GM12878 (cell line): ENCODE measurements at regions not wholly inside any gene's neighbourhood (a gene's known extent, or its start where the extent isn't known, plus 50 kb on each side); places are given as distances from the start of the nearest gene placed in this dataset.

Experiments used
- ATAC-seq: fragments of 200-7000 bp; cut with Tn5 transposase; 3 replicates; pipeline ENCODE4 v1.9.1; 2020; ENCODE audit warnings: mild to moderate bottlenecking, moderate library complexity
- BruUV-seq: library from RNA; stranded (reverse); fragments of 400-500 nt; replicated peaks from 2 replicates; lab custom pipeline; 2021; lab: Mats Ljungman, UMichigan
- CTCF ChIA-PET: fragments of 300-600 bp; sonication (Branson Sonifier 250); formaldehyde crosslinking; extraction: SDS; loops from one replicate; lab custom pipeline; 2021; ENCODE audit warnings: inconsistent platforms; lab: Yijun Ruan, JAX
- POLR2A ChIA-PET: fragments of 350-600 bp; formaldehyde crosslinking; extraction: SDS; loops from one replicate; lab custom pipeline; 2021; ENCODE audit warnings: inconsistent platforms; lab: Charles Lee
- RAD21 ChIA-PET: fragments of 300-600 bp; sonication (Branson Sonifier 250); formaldehyde crosslinking; loops from one replicate; lab custom pipeline; 2023; ENCODE audit warnings: antibody characterized with exemption; ENCODE audit not compliant: unreplicated experiment; lab: Charles Lee
- SMC1A ChIA-PET: fragments of 300-600 bp; sonication (Branson Sonifier 250); formaldehyde crosslinking; loops from one replicate; lab custom pipeline; 2023; ENCODE audit not compliant: unreplicated experiment, uncharacterized antibody; lab: Charles Lee
- DNase-seq: peaks from one replicate; pipeline ENCODE4 v3.0.0-alpha.2; 2011; ENCODE audit warnings: low read depth, low spot score
- FAIRE-seq: peaks from 3 replicates; lab custom pipeline; 2011; peaks lifted over from hg19 to GRCh38; lab: Jason Lieb, UNC
- H2AFZ ChIP-seq: 2 replicates; pipeline ENCODE4 v1.6.0; 2011; ENCODE audit warnings: low read depth, low read length, control low read depth; ENCODE audit not compliant: control insufficient read depth
- H3K27ac ChIP-seq: 2 replicates; pipeline ENCODE4 v1.5.1; 2011; ENCODE audit warnings: control low read depth; ENCODE audit not compliant: control insufficient read depth, insufficient read depth
- H3K27me3 ChIP-seq, 2 experiments: replicated peaks in 1 of 2; 2 replicates each; pipeline versions ENCODE4 v1.6.0 to v1.6.1; 2011; ENCODE audit warnings: low read length in 1 of 2; ENCODE audit not compliant: control insufficient read depth in 2 of 2, insufficient read depth in 2 of 2
- H3K36me3 ChIP-seq, 2 experiments: 2 replicates each; pipeline ENCODE4 v1.5.1; 2011; ENCODE audit warnings: low read length in 1 of 2; ENCODE audit not compliant: control insufficient read depth in 2 of 2, insufficient read depth in 2 of 2
- H3K4me1 ChIP-seq: 2 replicates; pipeline ENCODE4 v1.6.1; 2011; ENCODE audit warnings: mild to moderate bottlenecking, low read length, moderate library complexity, mixed read lengths; ENCODE audit not compliant: control insufficient read depth, insufficient read depth
- H3K4me2 ChIP-seq: 2 replicates; pipeline ENCODE4 v1.6.0; 2011; ENCODE audit warnings: control low read depth; ENCODE audit not compliant: control insufficient read depth, insufficient read depth
- H3K4me3 ChIP-seq: fragments of 200-600 bp; sonication (generic); 2 replicates; pipeline ENCODE4 v1.5.1; 2016
- H3K79me2 ChIP-seq: 2 replicates; pipeline ENCODE4 v1.6.0; 2011; ENCODE audit warnings: low read length; ENCODE audit not compliant: control insufficient read depth, insufficient read depth
- H3K9ac ChIP-seq: 2 replicates; pipeline ENCODE4 v1.8.0; 2011; ENCODE audit warnings: low read length, control low read depth, mixed read lengths; ENCODE audit not compliant: control insufficient read depth, insufficient read depth
- H3K9me3 ChIP-seq: replicated peaks from 3 replicates; pipeline ENCODE4 v1.5.1; 2011; ENCODE audit warnings: mild to moderate bottlenecking, low read length; ENCODE audit not compliant: control insufficient read depth, insufficient read depth
- H4K20me1 ChIP-seq: 2 replicates; pipeline ENCODE4 v1.6.0; 2011; ENCODE audit not compliant: control insufficient read depth, insufficient read depth
- CEBPB ChIP-seq, 2 experiments: fragments of 150-350 bp in 1 of 2; IDR thresholded peaks; 2 replicates each; pipeline ENCODE4 v1.6.1; 2012 to 2014; ENCODE audit warnings: low read depth in 2 of 2, low read length in 2 of 2, borderline replicate concordance in 1 of 2, inconsistent platforms in 1 of 2
- CHD4 ChIP-seq: fragments of 200-600 bp; sonication (generic); IDR thresholded peaks from 2 replicates; pipeline ENCODE4 v1.6.1; 2016; ENCODE audit warnings: mild to moderate bottlenecking
- CTCF ChIP-seq, 3 experiments: IDR thresholded peaks in 2 of 3; conservative IDR thresholded peaks in 1 of 3; 2 replicates each; pipeline ENCODE4 v1.5.1; 2011; ENCODE audit warnings: low read depth in 3 of 3, low read length in 3 of 3, mild to moderate bottlenecking in 3 of 3, control low read depth in 2 of 3, moderate library complexity in 2 of 3, inconsistent platforms in 1 of 3, mixed read lengths in 1 of 3; ENCODE audit not compliant: control insufficient read depth in 2 of 3, insufficient read depth in 1 of 3; ENCODE audit errors: extremely low read depth in 1 of 3
- ESRRA ChIP-seq: IDR thresholded peaks from 2 replicates; pipeline ENCODE4 v1.6.1; 2012; ENCODE audit warnings: mild to moderate bottlenecking, low read length, improper control_type of control experiment
- FOXK2 ChIP-seq: fragments of 450-650 bp; IDR thresholded peaks from 2 replicates; pipeline ENCODE4 v1.6.1; 2017; ENCODE audit warnings: mild to moderate bottlenecking, moderate library complexity
- GABPA ChIP-seq: IDR thresholded peaks from 2 replicates; pipeline ENCODE4 v1.6.1; 2014; ENCODE audit warnings: antibody characterized with exemption, low read depth, mild to moderate bottlenecking, inconsistent platforms
- KDM1A ChIP-seq: fragments of 200-600 bp; sonication (generic); IDR thresholded peaks from 2 replicates; pipeline ENCODE4 v1.6.1; 2016; ENCODE audit warnings: borderline replicate concordance
- MTA3 ChIP-seq: IDR thresholded peaks from 2 replicates; pipeline ENCODE4 v1.6.1; 2012; ENCODE audit warnings: low read length, inconsistent platforms, borderline replicate concordance
- POLR2AphosphoS2 ChIP-seq: IDR thresholded peaks from 2 replicates; pipeline ENCODE4 v1.6.1; 2011; ENCODE audit warnings: low read depth, mild to moderate bottlenecking, low read length, improper control_type of control experiment, moderate library complexity
- RBBP5 ChIP-seq: fragments of 200-600 bp; sonication (generic); conservative IDR thresholded peaks from 2 replicates; pipeline ENCODE4 v1.6.1; 2016
- RELA ChIP-seq: fragments of 450-650 bp; IDR thresholded peaks from 2 replicates; pipeline ENCODE4 v1.8.0; 2014; ENCODE audit warnings: borderline replicate concordance; ENCODE audit not compliant: partially characterized antibody
- REST ChIP-seq: IDR thresholded peaks from 2 replicates; pipeline ENCODE4 v1.6.1; 2012; ENCODE audit warnings: mild to moderate bottlenecking, low read depth, low read length
- SMARCA5 ChIP-seq: fragments of 450-650 bp; IDR thresholded peaks from 2 replicates; pipeline ENCODE4 v1.6.1; 2017; ENCODE audit warnings: mild to moderate bottlenecking
- SP1 ChIP-seq: IDR thresholded peaks from one replicate; pipeline ENCODE4 v1.6.1; 2011; ENCODE audit warnings: low read depth, low read length
- SPI1 ChIP-seq: IDR thresholded peaks from 2 replicates; pipeline ENCODE4 v1.6.1; 2011; ENCODE audit warnings: low read depth, mild to moderate bottlenecking, low read length, moderate library complexity, borderline replicate concordance; ENCODE audit not compliant: insufficient read depth
- SREBF2 ChIP-seq: IDR thresholded peaks from 2 replicates; pipeline ENCODE4 v1.6.1; 2012; ENCODE audit warnings: mild to moderate bottlenecking, low read length
- ZNF24 ChIP-seq: fragments of 450-650 bp; IDR thresholded peaks from 2 replicates; pipeline ENCODE4 v1.6.1; 2017; ENCODE audit warnings: antibody characterized with exemption, mild to moderate bottlenecking
- ZZZ3 ChIP-seq: IDR thresholded peaks from 2 replicates; pipeline ENCODE4 v1.6.1; 2011; ENCODE audit warnings: low read depth; ENCODE audit not compliant: control insufficient read depth, insufficient read length
- WGBS: methylation state at CpG from one replicate; pipeline ENCODE4 v1.1.6; 2016; ENCODE audit warnings: low lambda C conversion rate; ENCODE audit not compliant: insufficient replicate concordance, insufficient coverage; ENCODE audit errors: missing lambda C conversion rate; 5-methylcytosine and 5-hydroxymethylcytosine counted together
- in situ Hi-C: fragments of 300-500 bp; cut with MboI; formaldehyde crosslinking; loops from 9 replicates; pipeline ENCODE4 v1.14.3; 2018; ENCODE audit warnings: mixed read lengths
- intact Hi-C: fragments of 100-400 bp; cut with micrococcal nuclease; formaldehyde crosslinking; loops from one replicate; pipeline ENCODE4 v1.14.2; 2022; ENCODE audit not compliant: unreplicated experiment

- TF ChIP-seq REST (no peak), KDM1A (no peak), SP1 (no peak), SPI1 (no peak), CHD4 (no peak), FOXK2 (no peak), RELA (no peak)
Observed at GRCh38 chr6:105775095-105775494, 311.0 kb upstream of the PRDM1 start (continued).

GRCh38 chr6:105774247-105774646, 311.9 kb upstream of the PRDM1 start:
- ATAC-seq (peak; percentile 60), FAIRE-seq (no peak), DNase-seq (no peak)
- RAD21 ChIA-PET = interaction anchor here (2.3 kb wide), 1 partner anchor 17 kb away, joined by 8 read pairs; no protein-coding TSS in a partner anchor
- Histone ChIP-seq H3K27me3 (no peaks in the 10 kb centered on the region), H4K20me1 (no peaks in the 10 kb centered on the region), H3K4me1 (no peaks in the 10 kb centered on the region), H3K4me3 (no peak overlapping the region), H3K27ac (no peak overlapping the region), H3K9me3 (no peaks in the 10 kb centered on the region; the same call in 1 of the 3 replicates), H3K9ac (no peak overlapping the region), H3K79me2 (no peaks in the 10 kb centered on the region), H3K36me3 (no peaks in the 10 kb centered on the region), H3K4me2 (no peak overlapping the region), H2AFZ (no peak overlapping the region)
- 0% methylated on average over 1 of the region's 1 CpG for WGBS
- intact Hi-C loops (no loop called here), in situ Hi-C loops (no loop called here)
- POLR2A ChIA-PET = interaction anchor here (0.5 to 0.6 kb wide), 3 partner anchors 16 to 260 kb away, joined by 3 to 4 read pairs (median 3); no protein-coding TSS in a partner anchor
- CTCF ChIA-PET = interaction anchor here (0.5 to 1.5 kb wide), 4 partner anchors 11 to 317 kb away, joined by 3 to 5 read pairs (median 4); no protein-coding TSS in a partner anchor
- BruUV-seq = no TSS peak
- SMC1A ChIA-PET = interaction anchor here (0.6 to 1.0 kb wide), 4 partner anchors 9 to 245 kb away, joined by 3 to 5 read pairs (median 3); no protein-coding TSS in a partner anchor
- TF ChIP-seq POLR2AphosphoS2 (no peak), SMARCA5 (no peak), RELA (no peak), ZZZ3 (no peak), RBBP5 (no peak), CTCF (IDR thresholded peaks at IDR 0.05 in 2 of 3, conservative IDR thresholded peaks at IDR 0.05 in 1 of 3; ENCODE audit: control insufficient read depth in 2 of 3, extremely low read depth in 1 of 3, insufficient read depth in 1 of 3, low read depth in 3 of 3, low read length in 3 of 3) (no peak), ESRRA (no peak), GABPA (no peak), ZNF24 (no peak), CEBPB (IDR thresholded peaks at IDR 0.05; ENCODE audit: borderline replicate concordance in 1 of 2, low read depth in 2 of 2, low read length in 2 of 2) (no peak), MTA3 (no peak), SREBF2 (no peak)
